ENCODE measurements at regions not wholly inside any gene's neighbourhood (a gene's known extent, or its start where the extent isn't known, plus 50 kb on each side); places are given as distances from the start of the nearest gene placed in this dataset.

- no peaks in the 10 kb centered on the region for H3K27me3 ChIP-seq
- no peak overlapping the region for H3K4me3 ChIP-seq (ENCODE audit: low read depth, low read length)
- no peak for DNase-seq
- no peaks in the 10 kb centered on the region for H3K4me1 ChIP-seq
- H3K9me3 ChIP-seq: no peaks in the 10 kb centered on the region
- no peaks in the 10 kb centered on the region for H3K36me3 ChIP-seq
- TF ChIP-seq CTCF (IDR thresholded peaks at IDR 0.05; ENCODE audit: low read depth, low read length): no peak
These were observed 332.4 kb upstream of the IGFBP3 start for GRCh38 chr7:46253520-46253919.

GRCh38 chr7:46247664-46248063 lies 326.6 kb upstream of the IGFBP3 start:
- no peak for DNase-seq
- TF ChIP-seq CTCF (IDR thresholded peaks at IDR 0.05; ENCODE audit: low read depth, low read length): no peak
- H3K4me3 ChIP-seq (ENCODE audit: low read depth, low read length): no peak overlapping the region
- H3K4me1 ChIP-seq: no peaks in the 10 kb centered on the region
- no peaks in the 10 kb centered on the region for H3K27me3 ChIP-seq
- no peaks in the 10 kb centered on the region for H3K36me3 ChIP-seq
- H3K9me3 ChIP-seq: no peaks in the 10 kb centered on the region

GRCh38 chr7:46245586-46246111 lies 324.6 kb upstream of the IGFBP3 start:
- Histone ChIP-seq H3K9me3 (no peaks in the 10 kb centered on the region), H3K27me3 (no peaks in the 10 kb centered on the region), H3K36me3 (no peaks in the 10 kb centered on the region), H3K4me1 (no peaks in the 10 kb centered on the region), H3K4me3 (ENCODE audit: low read depth, low read length) (no peak overlapping the region)
- DNase-seq: no peak
- TF ChIP-seq CTCF (IDR thresholded peaks at IDR 0.05; ENCODE audit: low read depth, low read length): no peak

GRCh38 chr7:46244757-46245156 lies 323.7 kb upstream of the IGFBP3 start:
- H3K9me3 ChIP-seq: no peaks in the 10 kb centered on the region
- H3K4me3 ChIP-seq (ENCODE audit: low read depth, low read length): no peak overlapping the region
- no peaks in the 10 kb centered on the region for H3K27me3 ChIP-seq
- no peaks in the 10 kb centered on the region for H3K36me3 ChIP-seq
- TF ChIP-seq CTCF (IDR thresholded peaks at IDR 0.05; ENCODE audit: low read depth, low read length): no peak
- no peaks in the 10 kb centered on the region for H3K4me1 ChIP-seq
- no peak for DNase-seq

GRCh38 chr7:46243406-46243805 lies 322.3 kb upstream of the IGFBP3 start:
- Histone ChIP-seq H3K27me3 (no peaks in the 10 kb centered on the region), H3K4me3 (ENCODE audit: low read depth, low read length) (no peak overlapping the region), H3K36me3 (no peaks in the 10 kb centered on the region), H3K4me1 (no peaks in the 10 kb centered on the region), H3K9me3 (no peaks in the 10 kb centered on the region)
- TF ChIP-seq CTCF (IDR thresholded peaks at IDR 0.05; ENCODE audit: low read depth, low read length): no peak
- DNase-seq: no peak

- H3K27me3 ChIP-seq: no peaks in the 10 kb centered on the region
- H3K4me3 ChIP-seq (ENCODE audit: low read depth, low read length): no peak overlapping the region
- H3K9me3 ChIP-seq: no peaks in the 10 kb centered on the region
- H3K4me1 ChIP-seq: no peaks in the 10 kb centered on the region
- no peak for TF ChIP-seq CTCF (IDR thresholded peaks at IDR 0.05; ENCODE audit: low read depth, low read length)
- no peaks in the 10 kb centered on the region for H3K36me3 ChIP-seq
- no peak for DNase-seq
These were observed 318.8 kb upstream of the IGFBP3 start for GRCh38 chr7:46239846-46240245.

Data from BE2C (cell line).